Endothelial cell of umbilical vein (primary cell): ENCODE measurements at regions not wholly inside any gene's neighbourhood (a gene's known extent, or its start where the extent isn't known, plus 50 kb on each side); places are given as distances from the start of the nearest gene placed in this dataset.

Source experiments
- BruUV-seq: library from RNA; stranded (reverse); fragments of 400-500 nt; replicated peaks from 2 replicates; lab custom pipeline; 2021; lab: Mats Ljungman, UMichigan
- CTCF ChIA-PET: fragments of 300-600, 350-600 bp; sonication (Branson Sonifier 250); formaldehyde crosslinking; loops from one replicate; lab custom pipeline; 2021; ENCODE audit warnings: antibody characterized with exemption, inconsistent platforms; lab: Charles Lee
- POLR2A ChIA-PET: fragments of 300-600, 350-600 bp; sonication (Branson Sonifier 250); formaldehyde crosslinking; loops from one replicate; lab custom pipeline; 2021; ENCODE audit warnings: antibody characterized with exemption, inconsistent platforms; lab: Charles Lee
- DNase-seq: peaks from one replicate; pipeline ENCODE4 v3.0.0-alpha.2; 2011; ENCODE audit warnings: low read depth, low spot score
- FAIRE-seq: peaks from 2 replicates; lab custom pipeline; 2011; peaks lifted over from hg19 to GRCh38; lab: Jason Lieb, UNC
- H2AFZ ChIP-seq: 2 replicates; pipeline ENCODE4 v1.6.0; 2012; ENCODE audit warnings: low read depth, low read length, control low read depth, inconsistent platforms
- H3K27ac ChIP-seq: 2 replicates; pipeline ENCODE4 v1.5.1; 2011; ENCODE audit warnings: low read depth, mild to moderate bottlenecking, control low read depth, low read length, moderate library complexity; ENCODE audit not compliant: insufficient read depth
- H3K27me3 ChIP-seq, 2 experiments: 2 replicates each; pipeline versions ENCODE4 v1.6.0 to v1.6.1; 2011; ENCODE audit warnings: low read length in 2 of 2, mixed read lengths in 1 of 2; ENCODE audit not compliant: control insufficient read depth in 2 of 2, insufficient read depth in 2 of 2
- H3K36me3 ChIP-seq, 2 experiments: 2 replicates in 1 of 2; 3 replicates in 1 of 2; pipeline ENCODE4 v1.5.1; 2011; ENCODE audit warnings: low read length in 2 of 2, mild to moderate bottlenecking in 1 of 2, moderate library complexity in 1 of 2; ENCODE audit not compliant: control insufficient read depth in 2 of 2, insufficient read depth in 2 of 2; ENCODE audit errors: extremely low read depth in 1 of 2
- H3K4me1 ChIP-seq: 3 replicates; pipeline ENCODE4 v1.5.1; 2011; ENCODE audit warnings: mild to moderate bottlenecking, low read length; ENCODE audit not compliant: control insufficient read depth, insufficient read depth; ENCODE audit errors: extremely low read depth
- H3K4me2 ChIP-seq: 2 replicates; pipeline ENCODE4 v1.6.1; 2011; ENCODE audit warnings: low read length, control low read depth, mixed read lengths; ENCODE audit not compliant: insufficient read depth
- H3K4me3 ChIP-seq, 3 experiments: fragments of 200-600 bp in 1 of 3; sonication (generic), shearing (Covaris generic) in 1 of 3; replicated peaks in 1 of 3; 2 replicates each; pipeline ENCODE4 v1.5.1; 2011 to 2016; ENCODE audit warnings: control low read depth in 3 of 3, low read length in 3 of 3, mild to moderate bottlenecking in 2 of 3, inconsistent platforms in 1 of 3, low read depth in 1 of 3, moderate library complexity in 1 of 3; ENCODE audit not compliant: insufficient read depth in 1 of 3
- H3K79me2 ChIP-seq: 2 replicates; pipeline ENCODE4 v1.6.0; 2012; ENCODE audit warnings: low read length, inconsistent platforms; ENCODE audit not compliant: control insufficient read depth, insufficient read depth
- H3K9ac ChIP-seq: replicated peaks from 2 replicates; pipeline ENCODE3; 2011; ENCODE audit warnings: low read length, control low read depth; ENCODE audit not compliant: insufficient read depth; ENCODE audit errors: extremely low read depth
- H3K9me1 ChIP-seq: replicated peaks from 3 replicates; pipeline ENCODE4 v1.6.0; 2011; ENCODE audit warnings: mild to moderate bottlenecking, low read length; ENCODE audit not compliant: control insufficient read depth, insufficient read depth; ENCODE audit errors: extremely low read depth
- H3K9me3 ChIP-seq: replicated peaks from 2 replicates; pipeline ENCODE4 v1.5.1; 2012; ENCODE audit warnings: low read length, inconsistent platforms; ENCODE audit not compliant: control insufficient read depth, insufficient read depth
- H4K20me1 ChIP-seq: replicated peaks from 2 replicates; pipeline ENCODE3; 2011; ENCODE audit warnings: mild to moderate bottlenecking, low read length; ENCODE audit not compliant: control insufficient read depth, insufficient read depth; ENCODE audit errors: extremely low read depth
- EZH2 ChIP-seq: IDR thresholded peaks from 2 replicates; pipeline ENCODE4 v1.6.1; 2012; ENCODE audit warnings: borderline replicate concordance, low read depth, mild to moderate bottlenecking, moderate library complexity, low read length, inconsistent platforms; ENCODE audit not compliant: severe bottlenecking
- FOS ChIP-seq: IDR thresholded peaks from 2 replicates; pipeline ENCODE4 v1.6.1; 2011; ENCODE audit warnings: mild to moderate bottlenecking, low read length, moderate library complexity, borderline replicate concordance; ENCODE audit not compliant: insufficient read depth
- GATA2 ChIP-seq: IDR thresholded peaks from 2 replicates; pipeline ENCODE4 v1.7.0; 2011; ENCODE audit warnings: low read depth, mild to moderate bottlenecking, moderate library complexity, mixed read lengths, low read length; ENCODE audit not compliant: insufficient read length, insufficient read depth
- JUN ChIP-seq: IDR thresholded peaks from 2 replicates; pipeline ENCODE4 v1.6.1; 2011; ENCODE audit warnings: borderline replicate concordance, low read depth; ENCODE audit not compliant: insufficient read length, insufficient read depth
- MYC ChIP-seq: IDR thresholded peaks from one replicate; pipeline ENCODE4 v1.6.1; 2011; ENCODE audit warnings: mild to moderate bottlenecking, low read depth, low read length
- POLR2A ChIP-seq: IDR thresholded peaks from 2 replicates; pipeline ENCODE4 v1.6.1; 2012; ENCODE audit warnings: low read depth, mild to moderate bottlenecking, control low read depth, low read length
- POLR2AphosphoS5 ChIP-seq: IDR thresholded peaks from 2 replicates; pipeline ENCODE4 v1.6.1; 2012; ENCODE audit warnings: low read depth, mild to moderate bottlenecking, control low read depth, low read length, moderate library complexity; ENCODE audit not compliant: insufficient read depth
- dilution Hi-C: fragments of 300-500 bp; cut with MboI; formaldehyde crosslinking; loops from one replicate; pipeline ENCODE4 v1.15.0; 2019; ENCODE audit warnings: low sequenced_read_pairs; ENCODE audit not compliant: extremely low pct_ligation_motif_present
- intact Hi-C: fragments of 100-400 bp; cut with micrococcal nuclease; formaldehyde crosslinking; loops from one replicate; pipeline ENCODE4 v1.10.0; 2022
- TF ChIP-seq, protein P1 (sequence below), 2 donors: IDR thresholded peaks; 1 replicate in 1 of 2; 2 replicates in 1 of 2; pipeline ENCODE4 v1.5.1; 2011; ENCODE audit warnings: low read length in 2 of 2, mild to moderate bottlenecking in 2 of 2, moderate library complexity in 2 of 2, control low read depth in 1 of 2, inconsistent platforms in 1 of 2, low read depth in 1 of 2; ENCODE audit not compliant: insufficient read depth in 1 of 2; ENCODE audit errors: extremely low read depth in 1 of 2
- TF ChIP-seq, protein P2 (sequence below): IDR thresholded peaks from 2 replicates; pipeline ENCODE4 v1.6.1; 2011; ENCODE audit not compliant: insufficient read depth, insufficient read length

DNA sequence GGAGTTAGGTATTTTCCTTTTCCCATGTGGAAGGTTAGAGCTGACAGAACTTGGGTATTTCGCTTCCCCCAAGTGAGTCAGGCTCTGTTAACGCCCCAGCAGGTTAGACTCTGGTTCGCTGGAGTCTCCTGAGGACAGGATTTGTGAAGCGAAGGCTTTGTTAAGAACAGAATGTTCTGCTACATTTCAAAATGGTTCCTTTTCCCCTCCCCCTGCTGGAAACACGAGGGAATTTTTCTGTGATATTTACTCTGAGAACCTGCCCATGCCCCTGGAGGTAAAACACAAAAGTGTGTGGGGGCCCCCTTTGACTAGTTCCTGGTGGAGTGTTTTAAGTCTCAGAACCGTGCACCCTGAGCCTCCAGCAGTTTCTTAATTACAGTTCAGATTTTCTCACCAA is 731.4 kb upstream of the CITED2 start:
- dilution Hi-C loops (no loop called here), intact Hi-C loops (no loop called here)
- Histone ChIP-seq H3K9me1 (no peaks in the 10 kb centered on the region), H4K20me1 (no peaks in the 10 kb centered on the region), H3K4me2 (no peak overlapping the region), H3K36me3 (no peaks in the 10 kb centered on the region), H3K9ac (no peak overlapping the region), H3K4me1 (peaks cover 2% of the 10 kb centered on the region), H2AFZ (peak overlapping the region; percentile 95), H3K4me3 (no peak overlapping the region), H3K9me3 (no peaks in the 10 kb centered on the region), H3K27ac (no peak overlapping the region), H3K27me3 (no peaks in the 10 kb centered on the region), H3K79me2 (no peaks in the 10 kb centered on the region)
- TF ChIP-seq JUN = no peak
- TF ChIP-seq, protein P1, sequence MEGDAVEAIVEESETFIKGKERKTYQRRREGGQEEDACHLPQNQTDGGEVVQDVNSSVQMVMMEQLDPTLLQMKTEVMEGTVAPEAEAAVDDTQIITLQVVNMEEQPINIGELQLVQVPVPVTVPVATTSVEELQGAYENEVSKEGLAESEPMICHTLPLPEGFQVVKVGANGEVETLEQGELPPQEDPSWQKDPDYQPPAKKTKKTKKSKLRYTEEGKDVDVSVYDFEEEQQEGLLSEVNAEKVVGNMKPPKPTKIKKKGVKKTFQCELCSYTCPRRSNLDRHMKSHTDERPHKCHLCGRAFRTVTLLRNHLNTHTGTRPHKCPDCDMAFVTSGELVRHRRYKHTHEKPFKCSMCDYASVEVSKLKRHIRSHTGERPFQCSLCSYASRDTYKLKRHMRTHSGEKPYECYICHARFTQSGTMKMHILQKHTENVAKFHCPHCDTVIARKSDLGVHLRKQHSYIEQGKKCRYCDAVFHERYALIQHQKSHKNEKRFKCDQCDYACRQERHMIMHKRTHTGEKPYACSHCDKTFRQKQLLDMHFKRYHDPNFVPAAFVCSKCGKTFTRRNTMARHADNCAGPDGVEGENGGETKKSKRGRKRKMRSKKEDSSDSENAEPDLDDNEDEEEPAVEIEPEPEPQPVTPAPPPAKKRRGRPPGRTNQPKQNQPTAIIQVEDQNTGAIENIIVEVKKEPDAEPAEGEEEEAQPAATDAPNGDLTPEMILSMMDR (IDR thresholded peaks at IDR 0.05; ENCODE audit: extremely low read depth in 1 of 2, insufficient read depth in 1 of 2, low read depth in 1 of 2, low read length in 2 of 2) = peak in 1 of 2 donors; percentile 12
- CTCF ChIA-PET = no interaction called here
- POLR2A ChIA-PET = no interaction called here
- FAIRE-seq = no peak
- no TSS peak for BruUV-seq
- DNase-seq = no peak

DNA sequence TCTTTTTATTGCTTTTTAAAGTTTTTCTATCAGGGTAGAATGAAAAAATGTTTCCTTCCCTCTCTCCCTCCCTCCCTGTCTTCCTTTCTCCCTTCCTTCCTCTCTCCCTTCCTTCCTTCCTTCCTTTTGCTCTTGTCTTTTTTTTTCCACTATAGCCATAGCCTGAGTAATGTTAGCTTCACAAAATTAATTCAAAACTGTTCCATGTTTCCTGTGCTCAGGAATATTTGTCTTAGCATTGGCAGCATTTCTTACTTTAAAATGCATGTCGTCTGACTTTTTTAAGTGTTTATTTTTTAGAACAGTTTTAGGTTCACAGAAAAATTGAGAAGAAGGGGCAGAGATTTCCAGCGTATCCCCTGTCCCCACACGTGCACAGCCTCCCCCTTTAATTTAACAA is 730.8 kb upstream of the CITED2 start:
- peak overlapping the region; percentile 95 for H2AFZ ChIP-seq
- CTCF ChIA-PET = no interaction called here
- dilution Hi-C loops = no loop called here
- no TSS peak for BruUV-seq
- H3K9me1 ChIP-seq = no peaks in the 10 kb centered on the region
- POLR2A ChIA-PET = no interaction called here
- FAIRE-seq = no peak
- H4K20me1 ChIP-seq = no peaks in the 10 kb centered on the region
- TF ChIP-seq, protein P2, sequence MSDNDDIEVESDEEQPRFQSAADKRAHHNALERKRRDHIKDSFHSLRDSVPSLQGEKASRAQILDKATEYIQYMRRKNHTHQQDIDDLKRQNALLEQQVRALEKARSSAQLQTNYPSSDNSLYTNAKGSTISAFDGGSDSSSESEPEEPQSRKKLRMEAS = no peak
- TF ChIP-seq GATA2 (no peak), POLR2A (no peak), FOS (no peak), MYC (no peak), POLR2AphosphoS5 (no peak), JUN (no peak), EZH2 (no peak)
- TF ChIP-seq, protein P1 (IDR thresholded peaks at IDR 0.05; ENCODE audit: extremely low read depth in 1 of 2, insufficient read depth in 1 of 2, low read depth in 1 of 2, low read length in 2 of 2) = no peak
- no peak overlapping the region for H3K4me2 ChIP-seq
- no peak for DNase-seq
- intact Hi-C loops = no loop called here
- no peaks in the 10 kb centered on the region for H3K36me3 ChIP-seq
- no peaks in the 10 kb centered on the region for H3K9me3 ChIP-seq
- H3K79me2 ChIP-seq = no peaks in the 10 kb centered on the region
- no peak overlapping the region for H3K9ac ChIP-seq
- H3K27me3 ChIP-seq = no peaks in the 10 kb centered on the region
- no peak overlapping the region for H3K4me3 ChIP-seq
- no peak overlapping the region for H3K27ac ChIP-seq
- H3K4me1 ChIP-seq = peaks cover 2% of the 10 kb centered on the region
